Lung (tissue), 11 donors: ENCODE measurements at regions not wholly inside any gene's neighbourhood (a gene's known extent, or its start where the extent isn't known, plus 50 kb on each side); places are given as distances from the start of the nearest gene placed in this dataset.

Experiments used
- ATAC-seq: fragments of 200-7000 bp; cut with Tn5 transposase; one replicate; pipeline ENCODE4 v1.9.1; 2020; ENCODE audit warnings: moderate number of reproducible peaks; ENCODE audit not compliant: insufficient read depth, low FRiP score
- DNase-seq, 3 donors: peaks; one replicate each; pipeline ENCODE4 v3.0.0-alpha.2; 2013 to 2017
- H3K27ac ChIP-seq, 2 donors: one replicate each; pipeline ENCODE4 v1.5.1; 2013; ENCODE audit warnings: mild to moderate bottlenecking in 2 of 2, moderate library complexity in 2 of 2, control low read depth in 1 of 2, inconsistent platforms in 1 of 2, low read depth in 1 of 2, low read length in 1 of 2
- H3K27me3 ChIP-seq, 3 donors: one replicate each; pipeline ENCODE4 v1.5.1; 2013; ENCODE audit warnings: low read length in 2 of 3; ENCODE audit not compliant: control insufficient read depth in 3 of 3, insufficient read depth in 3 of 3
- H3K36me3 ChIP-seq, 4 donors: one replicate each; pipeline ENCODE4 v1.5.1; 2013; ENCODE audit warnings: low read length in 4 of 4, mild to moderate bottlenecking in 1 of 4, moderate library complexity in 1 of 4; ENCODE audit not compliant: control insufficient read depth in 4 of 4, insufficient read depth in 4 of 4
- H3K4me1 ChIP-seq, 5 donors: one replicate each; pipeline ENCODE4 v1.5.1; 2013; ENCODE audit warnings: low read length in 5 of 5, mild to moderate bottlenecking in 2 of 5, moderate library complexity in 1 of 5; ENCODE audit not compliant: control insufficient read depth in 5 of 5, insufficient read depth in 5 of 5
- H3K4me3 ChIP-seq: one replicate; pipeline ENCODE4 v1.5.1; 2013; ENCODE audit warnings: mild to moderate bottlenecking, control low read depth, moderate library complexity
- H3K9ac ChIP-seq, 2 donors: one replicate each; pipeline ENCODE4 v1.5.1; 2013; ENCODE audit warnings: low read length in 2 of 2, control low read depth in 1 of 2; ENCODE audit not compliant: insufficient read depth in 1 of 2
- H3K9me3 ChIP-seq, 4 donors: one replicate each; pipeline ENCODE4 v1.5.1; 2013; ENCODE audit warnings: low read length in 3 of 4, mild to moderate bottlenecking in 1 of 4, moderate library complexity in 1 of 4; ENCODE audit not compliant: control insufficient read depth in 4 of 4, insufficient read depth in 3 of 4
- WGBS, 2 donors: extraction: QIAGEN DNeasy Blood & Tissue Kit; methylation state at CpG; one replicate each; pipeline ENCODE4 v1.1.7; 2013; 5-methylcytosine and 5-hydroxymethylcytosine counted together
- TF ChIP-seq, protein P1 (sequence below): IDR thresholded peaks from 2 replicates; pipeline ENCODE4 v1.5.1; 2012; ENCODE audit warnings: mild to moderate bottlenecking; ENCODE audit errors: control extremely low read depth, extremely low read depth
- donor health status: control.
- donor health status: control.
- donor health status: Bipolar disorder and iron deficiency.
- donor health status: healthy.
- donor health status: DM: yes; HTN: yes; CAD: no.

DNA sequence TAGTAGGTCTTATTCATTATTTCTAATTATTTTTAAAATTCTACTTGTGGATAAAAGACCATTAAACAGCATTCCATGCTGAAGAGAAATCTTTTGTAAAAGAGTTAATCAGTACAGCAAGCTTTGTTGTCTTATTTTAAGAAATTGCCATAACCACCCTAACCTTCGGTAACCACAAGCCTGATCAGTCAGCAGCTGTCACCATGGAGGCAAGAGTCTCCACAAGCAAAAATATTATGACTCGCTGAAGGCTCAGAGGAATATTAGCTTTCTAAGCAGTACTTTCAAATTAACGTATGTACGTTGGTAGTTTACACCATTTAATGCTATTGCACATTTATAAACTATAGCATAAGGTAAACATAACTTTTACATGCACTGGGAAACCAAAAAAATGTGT, 650.5 kb upstream of the LINC00305 start:
- 91 to 94% methylated on average over 4 of the region's 4 CpGs for WGBS, 2 donors
- Histone ChIP-seq H3K9ac (no peak overlapping the region), H3K27me3 (no peaks in the 10 kb centered on the region), H3K27ac (no peak overlapping the region), H3K36me3 (no peaks in the 10 kb centered on the region), H3K9me3 (no peaks in the 10 kb centered on the region), H3K4me1 (no peaks in the 10 kb centered on the region), H3K4me3 (no peak overlapping the region)
- TF ChIP-seq, protein P1, sequence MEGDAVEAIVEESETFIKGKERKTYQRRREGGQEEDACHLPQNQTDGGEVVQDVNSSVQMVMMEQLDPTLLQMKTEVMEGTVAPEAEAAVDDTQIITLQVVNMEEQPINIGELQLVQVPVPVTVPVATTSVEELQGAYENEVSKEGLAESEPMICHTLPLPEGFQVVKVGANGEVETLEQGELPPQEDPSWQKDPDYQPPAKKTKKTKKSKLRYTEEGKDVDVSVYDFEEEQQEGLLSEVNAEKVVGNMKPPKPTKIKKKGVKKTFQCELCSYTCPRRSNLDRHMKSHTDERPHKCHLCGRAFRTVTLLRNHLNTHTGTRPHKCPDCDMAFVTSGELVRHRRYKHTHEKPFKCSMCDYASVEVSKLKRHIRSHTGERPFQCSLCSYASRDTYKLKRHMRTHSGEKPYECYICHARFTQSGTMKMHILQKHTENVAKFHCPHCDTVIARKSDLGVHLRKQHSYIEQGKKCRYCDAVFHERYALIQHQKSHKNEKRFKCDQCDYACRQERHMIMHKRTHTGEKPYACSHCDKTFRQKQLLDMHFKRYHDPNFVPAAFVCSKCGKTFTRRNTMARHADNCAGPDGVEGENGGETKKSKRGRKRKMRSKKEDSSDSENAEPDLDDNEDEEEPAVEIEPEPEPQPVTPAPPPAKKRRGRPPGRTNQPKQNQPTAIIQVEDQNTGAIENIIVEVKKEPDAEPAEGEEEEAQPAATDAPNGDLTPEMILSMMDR = no peak
- DNase-seq (no peak), ATAC-seq (no peak)

DNA sequence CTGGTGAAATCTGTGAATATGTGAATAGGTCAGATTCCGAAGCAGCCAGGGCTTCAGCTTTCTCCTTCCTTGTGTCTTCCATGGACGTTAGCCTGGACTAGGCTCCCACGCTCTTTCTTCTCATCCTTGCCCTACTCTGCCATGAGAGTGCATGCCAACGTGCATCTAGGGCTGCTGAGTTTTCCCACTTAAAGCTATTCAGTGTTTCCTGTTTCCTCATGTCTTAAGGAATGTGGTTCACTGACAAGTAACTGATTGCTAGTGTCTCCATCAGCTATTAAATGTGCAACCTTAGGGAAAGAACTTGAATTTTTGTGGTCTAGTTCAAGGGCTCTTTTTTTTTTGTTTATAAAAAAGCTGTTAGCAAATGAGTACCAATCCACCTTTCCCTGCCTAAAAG, 642.3 kb upstream of the LINC00305 start:
- no peaks in the 10 kb centered on the region for H3K36me3 ChIP-seq
- TF ChIP-seq, protein P1 = no peak
- no peaks in the 10 kb centered on the region for H3K27me3 ChIP-seq
- DNase-seq (peak in 2 of 3 donors; percentile 0 to 1), ATAC-seq (peak; percentile 75)
- H3K4me1 ChIP-seq = no peaks in the 10 kb centered on the region
- H3K9ac ChIP-seq = no peak overlapping the region
- H3K4me3 ChIP-seq = no peak overlapping the region
- no peak overlapping the region for H3K27ac ChIP-seq
- H3K9me3 ChIP-seq = no peaks in the 10 kb centered on the region
- 50 to 58% methylated on average over 4 of the region's 4 CpGs for WGBS, 2 donors

DNA sequence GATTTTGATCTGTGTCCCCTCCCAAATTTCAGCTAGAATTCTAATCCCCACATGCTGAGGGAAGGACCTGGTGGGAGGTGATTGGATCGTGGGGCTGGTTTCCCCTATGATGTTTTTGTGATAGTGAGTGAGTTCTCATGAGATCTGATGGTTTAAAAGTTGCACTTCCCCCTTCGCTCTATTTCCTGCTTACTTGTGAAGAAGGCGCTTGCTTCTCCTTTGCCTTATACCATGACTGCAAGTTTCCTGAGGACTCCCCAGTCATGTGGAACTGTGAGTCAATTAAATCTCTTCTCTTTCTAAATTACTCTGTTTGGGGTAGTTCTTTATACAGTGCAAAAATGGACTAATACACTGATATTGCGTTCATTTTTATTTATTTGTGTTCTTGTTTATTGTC, 636.8 kb upstream of the LINC00305 start:
- WGBS, 2 donors = 37 to 65% methylated on average over 4 of the region's 4 CpGs
- no peak overlapping the region for H3K9ac ChIP-seq
- no peaks in the 10 kb centered on the region for H3K27me3 ChIP-seq
- no peaks in the 10 kb centered on the region for H3K9me3 ChIP-seq
- ATAC-seq (no peak), DNase-seq (no peak)
- H3K36me3 ChIP-seq = no peaks in the 10 kb centered on the region
- no peak overlapping the region for H3K27ac ChIP-seq
- TF ChIP-seq, protein P1 = no peak
- H3K4me1 ChIP-seq = no peaks in the 10 kb centered on the region
- H3K4me3 ChIP-seq = no peak overlapping the region

DNA sequence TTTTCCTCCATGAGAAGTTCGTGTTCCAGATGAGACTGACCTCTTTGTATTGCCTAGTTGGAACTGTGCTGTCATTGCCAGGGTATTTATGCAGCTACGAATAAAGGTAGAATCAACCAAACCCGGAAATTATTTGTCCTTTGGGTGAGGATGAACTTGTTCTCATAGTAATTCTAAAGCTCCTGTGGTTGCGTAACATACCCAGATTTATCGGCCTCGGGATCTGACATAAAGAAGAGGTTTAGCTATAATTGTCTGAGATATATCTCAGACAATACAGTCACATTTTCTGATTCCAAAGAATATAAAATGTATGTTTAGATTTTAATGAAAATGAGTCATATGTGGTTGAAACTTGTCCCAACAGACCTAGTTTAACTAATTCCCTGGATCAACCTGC, 628.7 kb upstream of the LINC00305 start:
- Histone ChIP-seq H3K4me3 (no peak overlapping the region), H3K36me3 (no peaks in the 10 kb centered on the region), H3K27ac (no peak overlapping the region), H3K27me3 (no peaks in the 10 kb centered on the region), H3K9ac (no peak overlapping the region), H3K9me3 (no peaks in the 10 kb centered on the region), H3K4me1 (no peaks in the 10 kb centered on the region)
- ATAC-seq (no peak), DNase-seq (no peak)
- 90% methylated on average over 6 of the region's 6 CpGs for WGBS, 2 donors
- TF ChIP-seq, protein P1 = no peak
